HG02588 (cell line): ENCODE measurements at regions not wholly inside any gene's neighbourhood (a gene's known extent, or its start where the extent isn't known, plus 50 kb on each side); places are given as distances from the start of the nearest gene placed in this dataset.

Experiments used
- ATAC-seq: cut with Tn5 transposase; IDR thresholded peaks from one replicate; pipeline ENCODE4 v1.9.1; 2021; ENCODE audit warnings: mild to moderate bottlenecking, moderate library complexity; ENCODE audit not compliant: unreplicated experiment

- no peak for ATAC-seq
These were observed 288.8 kb upstream of the NFE2L3 start for GRCh38 chr7:25863005-25863728.

- no peak for ATAC-seq
These were observed 288.3 kb upstream of the NFE2L3 start for GRCh38 chr7:25863729-25864110.

GRCh38 chr7:25864511-25864910, 287.5 kb upstream of the NFE2L3 start:
- no peak for ATAC-seq

- no peak for ATAC-seq
These were observed 286.9 kb upstream of the NFE2L3 start for GRCh38 chr7:25864943-25865751.

GRCh38 chr7:25868509-25868908, 283.5 kb upstream of the NFE2L3 start:
- ATAC-seq: no peak

GRCh38 chr7:25870574-25870973, 281.4 kb upstream of the NFE2L3 start:
- no peak for ATAC-seq

- no peak for ATAC-seq
These were observed 275.9 kb upstream of the NFE2L3 start for GRCh38 chr7:25876092-25876491.

- ATAC-seq: no peak
These were observed 273.9 kb upstream of the NFE2L3 start for GRCh38 chr7:25877802-25878789.

GRCh38 chr7:25879799-25880198, 272.2 kb upstream of the NFE2L3 start:
- ATAC-seq: no peak

GRCh38 chr7:25881317-25882037, 270.5 kb upstream of the NFE2L3 start:
- ATAC-seq: no peak

GRCh38 chr7:25882151-25882773, 269.7 kb upstream of the NFE2L3 start:
- ATAC-seq: no peak

GRCh38 chr7:25884265-25884828, 267.7 kb upstream of the NFE2L3 start:
- ATAC-seq: no peak

GRCh38 chr7:25885057-25885576, 266.9 kb upstream of the NFE2L3 start:
- ATAC-seq: no peak

GRCh38 chr7:25886387-25887240, 265.4 kb upstream of the NFE2L3 start:
- no peak for ATAC-seq

GRCh38 chr7:25887266-25887665, 264.7 kb upstream of the NFE2L3 start:
- ATAC-seq: no peak

GRCh38 chr7:25887795-25888559, 264.0 kb upstream of the NFE2L3 start:
- no peak for ATAC-seq

- no peak for ATAC-seq
These were observed 262.2 kb upstream of the NFE2L3 start for GRCh38 chr7:25889765-25890164.

GRCh38 chr7:25891591-25891990, 260.4 kb upstream of the NFE2L3 start:
- no peak for ATAC-seq
